ENCODE measurements at regions not wholly inside any gene's neighbourhood (a gene's known extent, or its start where the extent isn't known, plus 50 kb on each side); places are given as distances from the start of the nearest gene placed in this dataset.

DNA sequence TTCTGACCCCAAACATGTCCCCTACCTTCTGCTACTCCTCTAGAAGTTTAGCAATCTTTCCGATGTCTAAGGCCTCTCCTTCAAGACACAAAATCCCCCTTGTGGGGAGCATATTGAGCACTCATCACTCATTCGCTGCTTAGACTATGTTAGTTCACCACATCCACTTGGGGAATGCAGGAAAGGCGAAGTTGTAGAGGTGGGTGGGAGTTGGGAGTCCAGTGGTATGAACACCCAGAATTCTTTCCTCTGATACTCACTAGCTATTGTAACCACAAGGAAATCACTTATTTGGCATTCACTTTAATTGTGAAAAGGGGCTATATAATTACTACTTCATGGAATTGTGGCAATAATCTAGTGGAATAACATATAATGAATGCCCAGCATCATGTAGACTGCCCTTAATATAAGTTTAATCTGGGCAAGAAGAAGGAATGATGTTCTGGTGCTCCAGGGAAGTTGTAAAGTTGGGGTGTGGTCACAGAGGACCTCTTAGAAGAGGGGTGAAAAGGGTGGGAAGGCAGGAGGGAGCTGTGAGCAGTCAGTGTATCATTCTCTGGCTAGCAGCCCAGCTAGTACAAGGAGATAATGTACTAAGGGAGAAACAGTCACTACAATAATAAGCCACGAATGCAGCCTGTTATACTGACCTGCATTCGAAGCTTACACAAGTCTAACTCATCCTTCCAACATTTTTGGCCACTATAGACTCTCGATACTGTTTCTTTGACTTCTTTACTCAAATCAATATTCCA is 468.2 kb upstream of the DIPK2B start:
- Mint-ChIP-seq H3K27me3 (ENCODE audit: insufficient read depth, unreplicated experiment) (peaks cover 12% of the 10 kb centered on the region), H3K4me3 (ENCODE audit: unreplicated experiment) (no peak overlapping the region), H3K4me1 (ENCODE audit: insufficient read depth, unreplicated experiment) (no peaks in the 10 kb centered on the region), H3K27ac (ENCODE audit: low read depth, unreplicated experiment) (peak overlapping the region; percentile 61), H3K36me3 (ENCODE audit: insufficient read depth, unreplicated experiment) (no peaks in the 10 kb centered on the region), H3K9me3 (ENCODE audit: unreplicated experiment) (no peaks in the 10 kb centered on the region)
- BruUV-seq (replicated peaks), result no TSS peak
- DNase-seq (ENCODE audit: unreplicated experiment), result peak; percentile 62
- TF ChIP-seq, protein P1, sequence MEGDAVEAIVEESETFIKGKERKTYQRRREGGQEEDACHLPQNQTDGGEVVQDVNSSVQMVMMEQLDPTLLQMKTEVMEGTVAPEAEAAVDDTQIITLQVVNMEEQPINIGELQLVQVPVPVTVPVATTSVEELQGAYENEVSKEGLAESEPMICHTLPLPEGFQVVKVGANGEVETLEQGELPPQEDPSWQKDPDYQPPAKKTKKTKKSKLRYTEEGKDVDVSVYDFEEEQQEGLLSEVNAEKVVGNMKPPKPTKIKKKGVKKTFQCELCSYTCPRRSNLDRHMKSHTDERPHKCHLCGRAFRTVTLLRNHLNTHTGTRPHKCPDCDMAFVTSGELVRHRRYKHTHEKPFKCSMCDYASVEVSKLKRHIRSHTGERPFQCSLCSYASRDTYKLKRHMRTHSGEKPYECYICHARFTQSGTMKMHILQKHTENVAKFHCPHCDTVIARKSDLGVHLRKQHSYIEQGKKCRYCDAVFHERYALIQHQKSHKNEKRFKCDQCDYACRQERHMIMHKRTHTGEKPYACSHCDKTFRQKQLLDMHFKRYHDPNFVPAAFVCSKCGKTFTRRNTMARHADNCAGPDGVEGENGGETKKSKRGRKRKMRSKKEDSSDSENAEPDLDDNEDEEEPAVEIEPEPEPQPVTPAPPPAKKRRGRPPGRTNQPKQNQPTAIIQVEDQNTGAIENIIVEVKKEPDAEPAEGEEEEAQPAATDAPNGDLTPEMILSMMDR (IDR thresholded peaks at IDR 0.05; ENCODE audit: unreplicated experiment), result no peak
- CTCF ChIA-PET, result no interaction called here
- POLR2A ChIA-PET, result no interaction called here
- intact Hi-C loops (cut with micrococcal nuclease), result no loop called here

DNA sequence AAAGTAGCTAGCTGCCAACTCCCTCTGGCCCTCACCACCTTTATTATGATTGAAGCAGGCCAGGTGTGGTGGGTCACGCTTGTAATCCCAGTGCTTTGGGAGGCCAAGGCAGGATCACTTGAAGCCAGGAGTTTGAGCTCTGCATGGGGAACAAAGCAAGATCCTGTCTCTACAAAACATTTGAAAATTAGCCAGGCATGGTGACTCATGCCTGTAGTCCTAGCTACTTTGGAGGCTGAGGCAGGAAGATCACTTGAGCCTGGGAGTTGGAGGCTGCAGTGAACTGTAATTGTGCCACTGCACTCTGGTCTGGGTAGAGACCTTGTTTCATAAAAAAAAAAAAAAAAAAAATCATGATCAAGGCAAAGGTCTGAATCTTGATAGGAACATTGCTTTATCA is 467.0 kb upstream of the DIPK2B start:
- no TSS peak for BruUV-seq (replicated peaks)
- no peaks in the 10 kb centered on the region for H3K4me1 Mint-ChIP-seq (ENCODE audit: insufficient read depth, unreplicated experiment)
- ChIA-PET POLR2A (interaction anchor here (1.0 kb wide), 1 partner anchor 67 kb away, joined by 4 read pairs; no protein-coding TSS in a partner anchor), CTCF (no interaction called here)
- peak; percentile 30 for DNase-seq (ENCODE audit: unreplicated experiment)
- H3K27ac Mint-ChIP-seq (ENCODE audit: low read depth, unreplicated experiment), result no peak overlapping the region
- TF ChIP-seq, protein P1 (IDR thresholded peaks at IDR 0.05; ENCODE audit: unreplicated experiment), result no peak
- no peaks in the 10 kb centered on the region for H3K36me3 Mint-ChIP-seq (ENCODE audit: insufficient read depth, unreplicated experiment)
- intact Hi-C loops (cut with micrococcal nuclease), result no loop called here
- no peaks in the 10 kb centered on the region for H3K9me3 Mint-ChIP-seq (ENCODE audit: unreplicated experiment)
- H3K27me3 Mint-ChIP-seq (ENCODE audit: insufficient read depth, unreplicated experiment), result peaks cover 12% of the 10 kb centered on the region
- no peak overlapping the region for H3K4me3 Mint-ChIP-seq (ENCODE audit: unreplicated experiment)

DNA sequence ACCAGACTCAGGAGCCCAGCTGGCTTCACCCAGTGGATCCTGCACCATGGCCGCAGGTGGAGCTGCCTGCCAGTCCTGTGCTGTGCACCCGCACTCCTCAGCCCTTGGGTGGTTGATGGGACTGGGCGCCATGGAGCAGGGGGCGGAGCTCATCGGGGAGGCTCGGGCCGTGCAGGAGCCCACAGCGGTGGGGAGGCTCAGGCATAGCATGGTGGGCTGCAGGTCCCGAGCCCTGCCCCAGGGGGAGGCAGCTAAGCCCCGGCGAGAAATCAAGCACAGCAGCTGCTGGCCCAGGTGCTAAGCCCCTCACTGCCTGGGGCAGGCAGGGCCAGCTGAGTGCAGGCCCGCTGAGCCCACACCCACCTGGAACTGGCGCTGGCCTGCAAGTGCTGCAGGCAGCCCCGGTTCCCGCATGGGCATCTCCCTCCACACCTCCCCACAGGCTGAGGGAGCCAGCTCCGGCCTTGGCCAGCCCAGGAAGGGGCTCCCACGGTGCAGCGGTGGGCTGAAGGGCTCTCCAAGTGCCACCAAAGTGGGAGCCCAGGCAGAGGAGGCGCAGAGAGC is 464.1 kb upstream of the DIPK2B start:
- no peak for DNase-seq (ENCODE audit: unreplicated experiment)
- TF ChIP-seq, protein P1 (IDR thresholded peaks at IDR 0.05; ENCODE audit: unreplicated experiment), result no peak
- intact Hi-C loops (cut with micrococcal nuclease), result no loop called here
- H3K9me3 Mint-ChIP-seq (ENCODE audit: unreplicated experiment), result no peaks in the 10 kb centered on the region
- no peaks in the 10 kb centered on the region for H3K36me3 Mint-ChIP-seq (ENCODE audit: insufficient read depth, unreplicated experiment)
- BruUV-seq (replicated peaks), result no TSS peak
- H3K4me3 Mint-ChIP-seq (ENCODE audit: unreplicated experiment), result no peak overlapping the region
- peaks cover 12% of the 10 kb centered on the region for H3K27me3 Mint-ChIP-seq (ENCODE audit: insufficient read depth, unreplicated experiment)
- no peak overlapping the region for H3K27ac Mint-ChIP-seq (ENCODE audit: low read depth, unreplicated experiment)
- ChIA-PET POLR2A (no interaction called here), CTCF (no interaction called here)
- H3K4me1 Mint-ChIP-seq (ENCODE audit: insufficient read depth, unreplicated experiment), result no peaks in the 10 kb centered on the region

DNA sequence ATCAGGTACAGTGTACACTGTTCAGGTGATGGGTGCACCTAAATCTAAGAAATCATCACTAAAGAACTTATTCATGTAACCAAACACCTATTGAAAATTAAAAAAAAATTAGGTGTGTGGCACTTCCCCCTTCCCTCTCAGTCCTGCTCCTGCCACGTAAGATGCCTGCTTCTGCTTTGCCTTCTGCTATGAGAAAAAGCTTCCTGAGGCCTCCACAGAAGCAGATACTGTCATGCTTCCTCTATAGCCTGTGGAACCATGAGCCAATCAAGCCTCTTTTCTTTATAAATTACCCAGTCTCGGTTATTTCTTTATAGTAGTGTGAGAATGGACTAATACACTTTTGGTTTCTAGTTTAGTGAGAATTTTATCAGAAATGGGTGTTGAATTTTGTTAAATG is 459.8 kb upstream of the DIPK2B start:
- Mint-ChIP-seq H3K27ac (ENCODE audit: low read depth, unreplicated experiment) (no peak overlapping the region), H3K9me3 (ENCODE audit: unreplicated experiment) (peaks cover 8% of the 10 kb centered on the region), H3K4me1 (ENCODE audit: insufficient read depth, unreplicated experiment) (no peaks in the 10 kb centered on the region), H3K36me3 (ENCODE audit: insufficient read depth, unreplicated experiment) (no peaks in the 10 kb centered on the region), H3K27me3 (ENCODE audit: insufficient read depth, unreplicated experiment) (peaks cover 3% of the 10 kb centered on the region), H3K4me3 (ENCODE audit: unreplicated experiment) (no peak overlapping the region)
- CTCF ChIA-PET, result no interaction called here
- TF ChIP-seq, protein P1 (IDR thresholded peaks at IDR 0.05; ENCODE audit: unreplicated experiment), result no peak
- POLR2A ChIA-PET, result no interaction called here
- BruUV-seq (replicated peaks), result no TSS peak
- no peak for DNase-seq (ENCODE audit: unreplicated experiment)
- intact Hi-C loops (cut with micrococcal nuclease), result no loop called here
